ENCODE measurements at regions not wholly inside any gene's neighbourhood (a gene's known extent, or its start where the extent isn't known, plus 50 kb on each side); places are given as distances from the start of the nearest gene placed in this dataset.
"Not testable (repeated sequence)": the region's sequence is repeated elsewhere in the genome, so short reads cannot be mapped to it uniquely, and the experiment has no call there.

DNA sequence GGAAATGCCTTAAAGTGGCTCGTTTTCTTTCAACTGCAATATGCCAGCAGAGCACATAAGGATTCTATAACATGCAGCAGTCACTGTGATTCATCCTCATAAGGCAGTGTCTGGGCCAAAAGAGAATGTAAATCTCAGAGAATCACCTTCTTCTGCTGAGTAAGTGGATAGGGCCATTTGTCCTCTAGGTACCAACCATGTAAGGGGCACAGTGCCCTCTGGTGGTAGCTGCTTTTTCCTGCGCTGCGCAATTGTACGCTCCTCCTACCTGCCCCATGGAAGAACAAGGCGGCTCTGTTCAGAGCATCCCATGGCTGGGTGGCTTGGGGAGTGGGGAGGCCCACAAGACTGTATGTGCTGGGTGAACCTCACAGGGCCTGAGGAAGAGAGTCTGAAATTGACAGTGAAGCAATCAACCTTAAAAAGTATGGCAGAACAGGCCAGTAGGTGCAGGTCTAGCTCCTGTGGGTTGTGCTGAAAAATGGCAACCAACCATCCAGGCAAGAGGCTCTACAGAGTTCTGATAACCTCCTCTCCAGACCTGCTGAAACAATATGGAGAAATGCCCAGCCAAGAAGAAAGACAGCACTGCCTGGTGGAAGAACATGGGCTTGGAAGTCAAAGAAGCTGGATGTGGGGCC lies 78.6 kb upstream of the C10orf90 start:
- peak; percentile 84 for TF ChIP-seq CTCF (IDR thresholded peaks at IDR 0.05; ENCODE audit: low read depth, low read length)
- H3K4me3 ChIP-seq (replicated peaks in 1 of 2; ENCODE audit: low read depth in 2 of 2, low read length in 2 of 2), result no peak overlapping the region
- peak; percentile 88 to 90 for DNase-seq (ENCODE audit: low read depth in 2 of 2)

GRCh38 chr10:126754966-126755365 lies 84.5 kb upstream of the C10orf90 start:
- H3K4me3 ChIP-seq (replicated peaks in 1 of 2; ENCODE audit: low read depth in 2 of 2, low read length in 2 of 2), result no peak overlapping the region
- DNase-seq (ENCODE audit: low read depth in 2 of 2), result no peak
- TF ChIP-seq CTCF (IDR thresholded peaks at IDR 0.05; ENCODE audit: low read depth, low read length), result no peak

GRCh38 chr10:126758867-126759266 lies 88.4 kb upstream of the C10orf90 start:
- TF ChIP-seq CTCF (IDR thresholded peaks at IDR 0.05; ENCODE audit: low read depth, low read length), result no peak
- no peak for DNase-seq (ENCODE audit: low read depth in 2 of 2)

DNA sequence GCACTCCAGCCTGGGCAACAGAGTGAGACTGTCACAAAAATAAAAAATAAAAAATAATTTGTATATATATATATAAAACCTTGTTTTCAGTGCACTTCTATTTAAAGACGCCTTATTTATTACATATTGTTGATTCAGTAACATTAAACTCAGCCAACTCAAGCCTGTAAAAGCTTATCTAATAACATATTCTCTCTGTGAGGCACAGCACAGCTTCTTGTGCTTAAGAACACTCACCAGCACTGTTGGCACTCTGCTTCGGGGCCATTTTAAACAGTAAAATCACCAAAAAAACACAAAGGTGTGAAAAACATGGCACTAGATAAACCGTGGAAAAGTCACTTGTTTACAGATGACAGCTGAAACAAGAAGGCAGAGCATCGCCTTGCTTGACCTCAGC lies 89.0 kb upstream of the C10orf90 start:
- no peak for DNase-seq (ENCODE audit: low read depth in 2 of 2)
- no peak overlapping the region for H3K4me3 ChIP-seq (replicated peaks in 1 of 2; ENCODE audit: low read depth in 2 of 2, low read length in 2 of 2)
- TF ChIP-seq CTCF (IDR thresholded peaks at IDR 0.05; ENCODE audit: low read depth, low read length), result no peak

More at GRCh38 chr10:126758867-126759266, 88.4 kb upstream of the C10orf90 start:
- H3K4me3 ChIP-seq (replicated peaks in 1 of 2; ENCODE audit: low read depth in 2 of 2, low read length in 2 of 2), result no peak overlapping the region

DNA sequence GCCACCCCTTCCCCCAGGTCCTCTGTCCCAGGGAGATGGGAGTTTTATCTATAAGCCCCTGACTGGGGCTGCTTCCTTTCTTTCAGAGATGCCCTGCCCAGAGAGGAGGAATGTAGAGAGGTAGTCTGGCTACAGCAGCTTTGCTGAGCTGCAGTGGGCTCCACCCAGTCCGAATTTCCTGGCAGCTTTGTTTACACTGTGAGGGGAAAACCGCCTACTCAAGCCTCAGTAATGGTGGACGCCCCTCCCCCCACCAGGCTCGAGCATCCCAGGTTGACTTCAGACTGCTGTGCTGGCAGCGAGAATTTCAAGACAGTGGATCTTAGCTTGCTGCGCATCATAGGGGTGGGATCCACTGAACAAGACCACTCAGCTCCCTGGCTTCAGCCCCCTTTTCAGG lies 96.2 kb upstream of the C10orf90 start:
- DNase-seq (ENCODE audit: low read depth in 2 of 2); H3K4me3 ChIP-seq (replicated peaks in 1 of 2; ENCODE audit: low read depth in 2 of 2, low read length in 2 of 2): not testable (repeated sequence)

GRCh38 chr10:126770809-126771208 lies 100.3 kb upstream of the C10orf90 start:
- no peak for TF ChIP-seq CTCF (IDR thresholded peaks at IDR 0.05; ENCODE audit: low read depth, low read length)
- no peak overlapping the region for H3K4me3 ChIP-seq (replicated peaks in 1 of 2; ENCODE audit: low read depth in 2 of 2, low read length in 2 of 2)
- no peak for DNase-seq (ENCODE audit: low read depth in 2 of 2)

DNA sequence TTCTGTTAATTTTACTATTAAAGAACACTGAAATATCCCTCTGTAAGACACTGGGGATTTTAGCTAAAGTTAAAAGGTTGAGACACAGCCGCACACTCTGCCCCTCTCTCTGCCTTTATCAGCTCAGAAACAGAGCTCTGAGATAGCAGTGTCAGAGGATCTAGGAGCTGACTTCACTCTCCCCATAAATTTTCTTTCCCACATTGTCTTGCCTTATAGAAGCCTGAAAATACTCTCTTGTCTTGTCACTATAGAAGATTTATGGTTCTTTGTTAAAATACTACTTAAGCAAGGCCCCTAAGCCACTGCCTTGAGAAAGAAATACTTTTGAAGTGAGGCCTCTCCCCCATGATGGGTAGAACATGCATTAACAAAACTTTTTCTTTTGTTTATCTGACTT lies 105.7 kb upstream of the C10orf90 start:
- TF ChIP-seq CTCF (IDR thresholded peaks at IDR 0.05; ENCODE audit: low read depth, low read length), result no peak
- H3K4me3 ChIP-seq (replicated peaks in 1 of 2; ENCODE audit: low read depth in 2 of 2, low read length in 2 of 2), result no peak overlapping the region
- no peak for DNase-seq (ENCODE audit: low read depth in 2 of 2)

All from cardiac fibroblast (primary cell).